HG03095 (cell line): ENCODE measurements at regions not wholly inside any gene's neighbourhood (a gene's known extent, or its start where the extent isn't known, plus 50 kb on each side); places are given as distances from the start of the nearest gene placed in this dataset.
"Not testable (repeated sequence)": the region's sequence is repeated elsewhere in the genome, so short reads cannot be mapped to it uniquely, and the experiment has no call there.

ENCODE experiments used
- ATAC-seq: cut with Tn5 transposase; IDR thresholded peaks from one replicate; pipeline ENCODE4 v1.9.1; 2021; ENCODE audit warnings: moderate library complexity; ENCODE audit not compliant: unreplicated experiment

DNA sequence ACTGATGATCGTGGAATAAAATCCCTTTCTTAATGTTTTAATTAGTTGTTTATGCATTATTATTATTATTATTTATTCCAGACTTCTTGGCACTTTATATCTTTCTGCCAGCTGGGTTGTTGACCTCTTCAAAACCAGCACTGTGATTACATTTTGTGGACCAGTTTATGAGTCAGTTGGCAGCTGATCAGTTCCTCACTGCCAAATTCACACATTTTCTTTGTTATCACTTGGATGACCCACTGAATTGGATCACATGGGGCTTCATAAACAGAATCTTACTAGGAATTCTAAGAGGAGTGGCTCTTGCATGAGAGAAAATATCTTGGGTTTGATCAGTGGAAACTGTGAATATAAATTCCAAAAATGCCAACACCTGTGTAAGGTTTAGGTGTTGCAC, 321.8 kb upstream of the SPRED2 start:
- no peak for ATAC-seq

- ATAC-seq, result no peak
Measured at GRCh38 chr2:65751408-65751807, 319.0 kb upstream of the SPRED2 start.

DNA sequence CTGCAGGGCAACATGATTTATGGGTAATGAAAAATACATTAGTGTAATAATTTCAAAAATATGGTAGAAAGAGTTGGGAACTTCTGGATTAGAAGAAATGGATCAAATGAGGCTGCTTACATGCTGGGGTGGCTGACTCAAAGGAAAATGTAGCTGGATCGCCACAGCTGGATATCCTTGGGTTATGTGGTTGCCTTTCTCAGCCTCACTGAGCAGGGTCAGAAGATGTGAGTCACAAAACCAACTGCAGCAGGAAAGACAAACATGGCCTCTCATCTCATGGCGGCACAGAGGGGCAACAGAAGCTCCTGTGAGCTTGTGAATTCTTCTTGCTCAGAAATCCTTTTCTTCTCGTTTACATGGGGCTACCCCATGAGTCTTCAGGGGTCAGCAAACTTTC, 317.1 kb upstream of the SPRED2 start:
- no peak for ATAC-seq

GRCh38 chr2:65747875-65748274, 315.5 kb upstream of the SPRED2 start:
- ATAC-seq, result not testable (repeated sequence)

DNA sequence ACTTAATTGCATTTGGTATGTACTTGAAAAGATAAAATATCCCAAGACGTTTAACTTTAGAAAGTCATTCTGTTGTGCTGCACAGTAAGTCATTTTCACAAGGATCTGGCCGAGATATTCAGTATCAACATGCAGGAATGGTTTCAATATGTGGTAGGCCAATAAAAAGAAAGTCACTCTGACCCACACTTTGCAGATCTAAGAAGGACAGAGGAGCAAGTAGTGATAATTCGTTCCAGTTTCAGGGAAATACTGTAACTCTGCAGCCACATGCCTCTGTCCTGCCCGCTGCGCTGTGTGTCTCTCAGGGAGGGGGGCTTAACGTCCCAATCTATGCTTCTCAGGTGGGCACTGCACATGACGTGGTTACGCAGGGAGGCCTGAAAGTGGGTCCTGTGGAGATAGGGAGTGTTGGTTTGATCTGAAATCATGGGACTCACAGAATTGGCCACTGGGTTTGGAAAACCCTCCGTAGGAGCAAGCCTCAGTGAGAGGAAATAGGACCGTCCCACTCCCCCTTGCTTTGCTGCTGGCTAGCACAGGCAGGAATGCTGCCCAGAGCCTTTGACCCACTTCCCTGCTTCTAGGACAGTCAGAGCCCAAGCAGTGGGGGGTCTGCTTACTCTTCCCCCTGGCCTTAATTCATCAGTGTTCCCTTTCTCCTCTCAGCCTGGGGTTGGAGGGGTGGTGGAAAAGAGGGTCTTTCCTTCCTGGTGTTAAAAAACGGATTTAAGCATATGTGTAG, 314.7 kb upstream of the SPRED2 start:
- no peak for ATAC-seq

DNA sequence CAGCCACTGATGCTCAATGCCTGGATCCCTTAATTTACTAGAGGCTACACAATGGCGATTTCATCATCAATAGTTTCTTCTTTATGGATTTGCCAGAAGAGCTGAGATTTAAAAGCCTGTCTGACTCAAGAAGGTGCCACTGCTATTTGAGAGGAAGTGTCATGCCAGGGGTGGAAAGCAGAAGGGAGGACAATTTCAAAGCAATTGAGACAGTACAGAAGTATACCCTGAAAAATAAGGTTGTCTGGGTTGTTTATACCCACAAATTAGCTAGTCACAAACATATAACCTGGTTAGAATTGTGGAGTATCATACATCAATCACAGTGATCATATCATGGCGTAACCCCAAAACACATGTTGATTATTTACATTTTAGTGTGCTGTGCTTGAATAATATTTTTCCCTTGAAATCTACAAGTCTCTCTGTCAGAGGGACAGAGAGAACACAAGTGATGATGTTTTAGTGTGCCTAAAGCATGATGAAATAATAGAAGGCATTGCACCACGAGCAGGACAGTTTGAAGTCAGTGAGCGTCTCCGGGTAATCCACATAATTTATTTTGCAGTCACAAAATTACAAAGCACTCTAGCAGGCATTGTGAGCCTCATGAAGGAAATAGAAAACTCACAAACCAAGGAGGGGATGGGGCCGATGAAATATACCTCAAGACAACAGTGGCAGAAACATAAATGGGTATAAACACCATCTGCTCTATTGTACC, 312.2 kb upstream of the SPRED2 start:
- no peak for ATAC-seq

- ATAC-seq, result no peak
Measured at GRCh38 chr2:65742977-65743376, 310.6 kb upstream of the SPRED2 start.

- ATAC-seq, result no peak
Measured at GRCh38 chr2:65739927-65740326, 307.5 kb upstream of the SPRED2 start.

- no peak for ATAC-seq
Measured at GRCh38 chr2:65737452-65738011, 305.1 kb upstream of the SPRED2 start.

DNA sequence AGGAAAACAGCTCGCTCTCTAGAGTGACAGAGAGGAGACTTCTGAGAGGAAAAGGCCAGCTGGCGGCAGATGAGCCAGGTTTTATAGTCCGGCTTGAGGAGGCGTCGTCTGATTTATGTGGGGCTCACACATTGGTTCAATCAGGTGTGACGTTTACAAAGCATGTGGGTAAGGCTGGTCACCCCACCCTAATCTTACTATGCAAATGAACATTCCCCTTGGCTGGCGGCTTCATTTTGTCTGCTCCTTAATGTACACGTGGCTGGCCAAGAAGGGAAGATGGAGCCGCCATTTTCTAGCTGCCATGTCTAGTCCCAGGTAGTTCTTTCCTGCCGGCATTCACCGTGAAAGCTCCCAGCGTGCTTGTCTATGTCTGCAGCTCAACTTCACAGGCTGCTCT, 299.1 kb upstream of the SPRED2 start:
- no peak for ATAC-seq

DNA sequence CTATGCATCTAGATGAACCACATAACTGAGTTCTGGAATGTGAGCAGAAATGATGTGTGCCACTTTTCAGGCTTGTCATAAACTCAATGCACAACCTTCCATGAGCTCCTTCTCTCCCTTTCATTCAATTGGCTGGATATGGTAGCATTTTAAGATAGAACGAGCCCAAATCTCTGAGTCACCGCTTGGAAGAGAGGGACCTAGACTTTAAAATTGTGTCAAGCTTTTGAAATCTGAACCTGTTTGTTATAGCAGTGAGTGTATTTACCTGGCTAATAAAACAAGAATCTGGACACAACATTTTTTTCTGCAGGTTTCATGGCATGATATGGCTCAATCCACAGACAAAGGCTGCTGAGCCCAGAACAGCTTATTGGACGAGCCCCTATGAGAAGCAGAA, 297.8 kb upstream of the SPRED2 start:
- no peak for ATAC-seq

DNA sequence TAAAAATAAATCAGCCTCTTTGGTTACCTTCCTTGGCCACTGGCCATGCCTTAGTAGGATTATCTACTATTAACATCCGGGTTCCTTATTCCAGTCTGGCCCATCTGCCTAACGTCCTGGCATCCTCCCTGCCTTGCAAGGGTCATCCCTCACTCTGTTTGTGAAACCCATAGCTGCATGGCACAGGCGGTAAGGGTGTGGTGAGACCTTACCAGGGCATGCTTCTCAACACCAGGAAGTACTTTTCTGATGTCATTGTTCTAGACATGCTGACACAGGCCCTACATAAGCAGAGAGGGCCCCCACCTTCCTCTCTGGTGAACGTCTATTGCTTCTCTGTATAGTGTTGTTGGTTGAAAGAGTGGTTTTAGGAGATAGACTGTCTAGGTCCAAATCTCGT, 296.8 kb upstream of the SPRED2 start:
- no peak for ATAC-seq

DNA sequence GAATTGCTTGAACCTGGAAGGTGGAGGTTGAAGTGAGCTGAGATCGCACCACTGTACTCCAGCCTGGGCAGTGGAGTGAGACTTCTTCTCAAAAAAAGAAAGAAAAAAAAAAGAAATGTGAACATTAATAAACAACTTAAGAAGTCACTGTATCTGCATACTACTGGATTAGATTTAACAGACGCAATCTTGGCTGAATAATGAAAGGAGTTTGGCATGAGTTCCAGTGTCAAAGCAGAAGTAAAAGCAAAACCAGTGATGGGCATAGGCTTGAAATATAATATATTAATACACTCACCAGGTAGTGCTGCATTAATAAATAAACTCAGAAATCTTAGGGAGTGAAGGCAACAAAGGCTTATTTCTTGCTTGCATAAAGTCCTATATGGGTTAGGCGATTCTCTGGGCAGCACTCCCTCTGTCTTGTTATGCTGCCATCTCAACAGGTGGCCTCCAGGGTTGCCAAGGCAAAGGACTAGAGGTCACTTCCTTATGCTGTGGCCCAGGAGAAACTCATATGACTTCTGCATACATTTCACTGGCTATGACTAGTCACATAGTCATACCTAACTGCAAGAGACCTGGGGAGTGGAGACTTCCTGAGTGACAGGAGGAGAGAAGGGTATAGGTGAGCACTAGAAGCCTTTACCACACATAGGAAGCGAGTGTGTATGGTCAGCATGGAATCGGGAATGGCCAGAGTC, 296.2 kb upstream of the SPRED2 start:
- no peak for ATAC-seq

DNA sequence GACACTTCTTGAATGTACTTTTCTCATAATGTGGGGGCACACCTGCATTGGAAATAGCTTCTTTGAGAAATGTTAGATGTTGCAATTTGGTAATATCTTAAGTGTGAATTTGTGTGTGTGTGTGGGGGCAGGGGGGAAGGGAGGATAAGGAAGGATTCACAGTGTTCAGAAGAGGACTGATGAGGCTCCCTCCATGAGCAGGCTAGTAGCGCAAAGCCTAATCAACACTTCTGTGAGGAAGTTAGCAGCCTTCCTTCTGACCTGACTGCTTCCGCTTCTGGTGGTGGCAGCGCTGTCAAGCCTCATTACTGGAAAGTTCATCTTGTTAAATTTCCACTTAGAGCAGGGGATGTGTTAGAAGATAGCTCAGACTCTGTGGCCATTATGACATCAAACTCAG, 295.4 kb upstream of the SPRED2 start:
- no peak for ATAC-seq

- ATAC-seq, result no peak
Measured at GRCh38 chr2:65727381-65727780, 295.0 kb upstream of the SPRED2 start.

- ATAC-seq, result no peak
Measured at GRCh38 chr2:65724752-65725151, 292.4 kb upstream of the SPRED2 start.

DNA sequence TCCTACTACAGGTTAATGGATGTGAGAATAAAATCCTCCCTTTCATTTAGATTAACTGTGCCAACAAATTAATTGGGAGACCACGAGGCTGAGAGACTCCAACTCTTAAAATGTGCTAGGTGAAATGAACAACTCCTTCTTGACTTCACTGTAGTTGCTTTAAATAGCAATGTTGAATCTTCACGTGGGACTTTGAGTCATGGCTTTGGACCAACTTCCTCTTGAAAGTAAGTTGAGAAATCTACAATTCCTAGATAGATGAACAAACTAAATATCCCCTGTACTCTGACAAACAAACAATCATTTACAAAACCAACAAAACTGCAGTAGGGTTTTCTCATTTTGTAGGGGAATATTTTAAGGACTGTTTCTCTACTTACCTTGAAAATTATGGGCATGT, 291.9 kb upstream of the SPRED2 start:
- ATAC-seq, result no peak

DNA sequence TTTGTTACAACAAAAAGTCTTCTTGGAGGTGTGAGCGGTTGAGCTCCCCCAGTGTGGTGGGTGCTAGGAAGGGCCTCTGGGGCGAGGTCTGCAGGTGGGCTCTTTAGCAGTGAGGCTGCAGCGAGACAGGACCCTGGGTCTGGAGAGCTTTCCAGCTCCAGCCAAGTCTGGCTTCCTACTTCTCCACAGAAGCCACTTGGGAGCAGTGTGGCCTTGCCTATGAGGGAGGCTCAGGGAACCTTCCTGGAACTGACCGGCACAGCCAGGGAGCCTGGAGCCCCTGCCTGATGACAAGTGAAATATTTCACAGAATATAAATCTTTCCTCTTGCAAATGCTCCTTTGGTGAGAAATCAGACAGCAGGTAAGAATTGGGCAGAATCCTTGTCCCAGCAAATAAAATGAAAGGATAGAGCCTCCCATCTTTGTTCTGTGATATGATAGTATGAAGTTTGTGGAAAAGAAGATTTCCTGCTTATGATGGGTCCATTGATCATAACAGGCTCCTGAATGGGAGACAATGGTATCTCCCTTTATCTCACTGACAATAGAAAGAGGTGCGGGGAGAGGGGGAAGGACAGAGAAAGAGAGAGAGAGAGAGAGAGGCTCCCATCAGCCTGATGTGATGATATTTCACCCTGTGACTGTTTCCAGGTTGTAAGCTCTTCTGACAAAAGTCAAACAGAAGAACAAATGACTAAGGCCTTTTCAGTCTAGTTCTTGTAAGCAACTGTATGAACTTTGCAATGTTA, 289.8 kb upstream of the SPRED2 start:
- no peak for ATAC-seq

DNA sequence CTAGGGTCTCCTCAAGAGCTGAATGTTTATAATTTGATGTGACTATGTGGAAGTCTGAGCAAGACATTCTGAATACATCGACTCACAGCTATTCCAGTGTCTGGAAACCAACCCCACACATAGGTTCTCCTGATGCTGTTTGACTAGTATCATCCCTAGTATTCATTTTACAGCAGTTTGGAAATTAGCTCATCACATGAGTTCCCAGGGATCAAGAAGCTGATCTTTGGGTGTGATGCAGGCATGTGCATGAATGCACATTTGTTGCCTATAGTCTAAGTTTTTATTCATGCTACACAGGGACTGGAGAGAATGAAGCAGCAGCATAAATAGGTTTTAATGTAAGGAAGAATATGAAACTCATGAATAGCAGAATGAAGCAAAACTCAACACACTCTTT, 284.3 kb upstream of the SPRED2 start:
- no peak for ATAC-seq

- no peak for ATAC-seq
Measured at GRCh38 chr2:65715323-65715722, 282.9 kb upstream of the SPRED2 start.

GRCh38 chr2:65714866-65715265, 282.5 kb upstream of the SPRED2 start:
- no peak for ATAC-seq
